Panc1 (cell line): ENCODE measurements at regions not wholly inside any gene's neighbourhood (a gene's known extent, or its start where the extent isn't known, plus 50 kb on each side); places are given as distances from the start of the nearest gene placed in this dataset.

Source experiments
- ATAC-seq: fragments of 200-7000 bp; cut with Tn5 transposase; 2 replicates; pipeline ENCODE4 v1.9.1; 2020; ENCODE audit warnings: mild to moderate bottlenecking, moderate library complexity
- BruUV-seq: library from RNA; stranded (reverse); fragments of 400-500 nt; replicated peaks from 2 replicates; lab custom pipeline; 2021; lab: Mats Ljungman, UMichigan
- CTCF ChIA-PET: fragments of 300-600 bp; sonication (Branson Sonifier 250); formaldehyde crosslinking; loops from one replicate; lab custom pipeline; 2022; ENCODE audit warnings: antibody characterized with exemption; lab: Charles Lee
- POLR2A ChIA-PET: fragments of 300-600 bp; sonication (Branson Sonifier 250); formaldehyde crosslinking; loops from one replicate; lab custom pipeline; 2022; ENCODE audit warnings: antibody characterized with exemption; lab: Charles Lee
- DNase-seq: peaks from one replicate; pipeline ENCODE4 v3.0.0-alpha.2; 2010; ENCODE audit warnings: low read depth, low spot score
- H3K27ac ChIP-seq: 2 replicates; pipeline ENCODE4 v1.5.1; 2011; ENCODE audit warnings: mild to moderate bottlenecking, low read length, inconsistent platforms
- H3K27me3 ChIP-seq: fragments of 200-500 bp; sonication (Bioruptor generic); 2 replicates; pipeline ENCODE4 v1.6.0; 2014; ENCODE audit warnings: low read length, inconsistent platforms; ENCODE audit not compliant: control insufficient read depth, insufficient read depth
- H3K36me3 ChIP-seq: fragments of 200-500 bp; sonication (Bioruptor generic); 2 replicates; pipeline ENCODE4 v1.5.1; 2014; ENCODE audit warnings: inconsistent platforms, mild to moderate bottlenecking, low read length, moderate library complexity; ENCODE audit not compliant: control insufficient read depth, insufficient read depth
- H3K4me1 ChIP-seq: 2 replicates; pipeline ENCODE4 v1.5.1; 2011; ENCODE audit warnings: inconsistent platforms, mild to moderate bottlenecking, low read length, moderate library complexity; ENCODE audit not compliant: control insufficient read depth, insufficient read depth
- H3K4me3 ChIP-seq, 2 experiments: 2 replicates each; pipeline ENCODE4 v1.5.1; 2011 to 2012; ENCODE audit warnings: low read depth in 2 of 2, low read length in 2 of 2, mild to moderate bottlenecking in 2 of 2, inconsistent platforms in 1 of 2, moderate library complexity in 1 of 2
- H3K9me3 ChIP-seq: fragments of 200-500 bp; sonication (Bioruptor generic); 2 replicates; pipeline ENCODE4 v1.5.1; 2014; ENCODE audit warnings: low read depth, mild to moderate bottlenecking, inconsistent platforms, low read length, moderate library complexity; ENCODE audit not compliant: control insufficient read depth, insufficient read depth
- CTCF ChIP-seq: fragments of 450-650 bp; IDR thresholded peaks from 2 replicates; pipeline ENCODE4 v1.5.1; 2017; ENCODE audit warnings: mild to moderate bottlenecking
- POLR2AphosphoS5 ChIP-seq: IDR thresholded peaks from 2 replicates; pipeline ENCODE4 v1.6.1; 2012; ENCODE audit warnings: mild to moderate bottlenecking, low read depth, low read length, moderate library complexity
- SIN3A ChIP-seq: IDR thresholded peaks from 2 replicates; pipeline ENCODE4 v1.6.1; 2012; ENCODE audit warnings: low read depth, mild to moderate bottlenecking, low read length, moderate library complexity, borderline replicate concordance; ENCODE audit not compliant: insufficient read depth
- TCF7L2 ChIP-seq: IDR thresholded peaks from 2 replicates; pipeline ENCODE4 v1.6.1; 2011; ENCODE audit warnings: mild to moderate bottlenecking, low read depth, low read length, inconsistent platforms
- in situ Hi-C: cut with HindIII; loops from 2 replicates; pipeline ENCODE4 v1.10.0; 2016; ENCODE audit warnings: low sequenced_read_pairs, low pct_unique_long_range_greater_than_20kb
- intact Hi-C: fragments of 100-400 bp; cut with micrococcal nuclease; formaldehyde crosslinking; loops from one replicate; pipeline ENCODE4 v1.10.0; 2022; ENCODE audit not compliant: unreplicated experiment
- TF ChIP-seq, protein P1 (sequence below), 2 experiments: IDR thresholded peaks; 2 replicates each; pipeline ENCODE4 v1.6.1; 2011 to 2012; ENCODE audit warnings: low read depth in 2 of 2, control low read depth in 1 of 2, low read length in 1 of 2, mild to moderate bottlenecking in 1 of 2, moderate library complexity in 1 of 2; ENCODE audit not compliant: insufficient read depth in 1 of 2

DNA sequence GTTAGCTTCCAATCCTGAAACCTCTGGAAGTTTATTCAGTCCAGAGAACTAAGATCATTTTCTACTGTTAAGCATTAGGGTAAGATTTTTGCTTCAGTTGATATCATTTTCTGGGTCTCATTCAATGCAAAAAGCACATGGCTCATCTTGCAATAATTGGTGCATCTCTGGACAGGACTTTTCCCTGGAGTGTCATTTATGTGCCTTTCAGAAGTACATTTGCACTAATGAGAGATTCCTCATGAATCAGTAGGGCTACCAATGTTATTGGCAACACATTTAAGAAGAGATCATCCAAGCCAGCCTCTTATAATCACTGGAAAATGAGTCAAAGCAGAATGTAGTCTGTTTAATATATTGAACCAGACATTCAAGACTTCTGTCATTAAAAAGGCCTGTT is 224.2 kb upstream of the CHRNA7 start:
- Histone ChIP-seq H3K9me3 (no peaks in the 10 kb centered on the region), H3K27ac (no peak overlapping the region), H3K4me3 (no peak overlapping the region), H3K27me3 (no peaks in the 10 kb centered on the region), H3K4me1 (no peaks in the 10 kb centered on the region), H3K36me3 (no peaks in the 10 kb centered on the region; the same call in 1 of the 2 replicates)
- ATAC-seq: no peak
- CTCF ChIA-PET: no interaction called here
- no peak for DNase-seq
- BruUV-seq: no TSS peak
- in situ Hi-C loops (no loop called here), intact Hi-C loops (no loop called here)
- POLR2A ChIA-PET: no interaction called here
- no peak for TF ChIP-seq CTCF
- TF ChIP-seq TCF7L2: no peak
- TF ChIP-seq, protein P1, sequence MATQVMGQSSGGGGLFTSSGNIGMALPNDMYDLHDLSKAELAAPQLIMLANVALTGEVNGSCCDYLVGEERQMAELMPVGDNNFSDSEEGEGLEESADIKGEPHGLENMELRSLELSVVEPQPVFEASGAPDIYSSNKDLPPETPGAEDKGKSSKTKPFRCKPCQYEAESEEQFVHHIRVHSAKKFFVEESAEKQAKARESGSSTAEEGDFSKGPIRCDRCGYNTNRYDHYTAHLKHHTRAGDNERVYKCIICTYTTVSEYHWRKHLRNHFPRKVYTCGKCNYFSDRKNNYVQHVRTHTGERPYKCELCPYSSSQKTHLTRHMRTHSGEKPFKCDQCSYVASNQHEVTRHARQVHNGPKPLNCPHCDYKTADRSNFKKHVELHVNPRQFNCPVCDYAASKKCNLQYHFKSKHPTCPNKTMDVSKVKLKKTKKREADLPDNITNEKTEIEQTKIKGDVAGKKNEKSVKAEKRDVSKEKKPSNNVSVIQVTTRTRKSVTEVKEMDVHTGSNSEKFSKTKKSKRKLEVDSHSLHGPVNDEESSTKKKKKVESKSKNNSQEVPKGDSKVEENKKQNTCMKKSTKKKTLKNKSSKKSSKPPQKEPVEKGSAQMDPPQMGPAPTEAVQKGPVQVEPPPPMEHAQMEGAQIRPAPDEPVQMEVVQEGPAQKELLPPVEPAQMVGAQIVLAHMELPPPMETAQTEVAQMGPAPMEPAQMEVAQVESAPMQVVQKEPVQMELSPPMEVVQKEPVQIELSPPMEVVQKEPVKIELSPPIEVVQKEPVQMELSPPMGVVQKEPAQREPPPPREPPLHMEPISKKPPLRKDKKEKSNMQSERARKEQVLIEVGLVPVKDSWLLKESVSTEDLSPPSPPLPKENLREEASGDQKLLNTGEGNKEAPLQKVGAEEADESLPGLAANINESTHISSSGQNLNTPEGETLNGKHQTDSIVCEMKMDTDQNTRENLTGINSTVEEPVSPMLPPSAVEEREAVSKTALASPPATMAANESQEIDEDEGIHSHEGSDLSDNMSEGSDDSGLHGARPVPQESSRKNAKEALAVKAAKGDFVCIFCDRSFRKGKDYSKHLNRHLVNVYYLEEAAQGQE (IDR thresholded peaks at IDR 0.05; ENCODE audit: insufficient read depth in 1 of 2, low read depth in 2 of 2, low read length in 1 of 2): no peak
- no peak for TF ChIP-seq POLR2AphosphoS5
- TF ChIP-seq SIN3A: no peak

DNA sequence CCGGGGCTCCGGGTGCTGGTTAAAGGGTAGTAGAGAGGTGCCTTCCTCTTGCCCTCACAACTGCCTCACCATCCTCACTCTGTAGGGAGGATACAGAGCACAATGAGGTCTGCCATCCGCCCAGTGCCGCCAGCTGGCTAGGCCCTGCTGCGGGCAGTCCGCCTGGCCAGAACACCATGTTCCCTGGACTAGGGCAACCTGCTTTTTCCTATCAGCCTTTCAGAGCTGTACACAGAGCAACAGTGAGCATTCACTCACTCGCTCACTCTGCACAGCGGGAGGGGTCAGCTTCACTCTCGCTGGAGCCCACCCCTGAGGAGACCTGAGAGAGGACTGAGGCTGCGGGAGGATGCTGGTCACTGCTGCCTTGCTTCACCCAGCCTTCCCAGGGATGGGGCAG is 218.7 kb upstream of the CHRNA7 start:
- ChIA-PET CTCF (no interaction called here), POLR2A (no interaction called here)
- ATAC-seq (no peak), DNase-seq (no peak)
- H3K4me1 ChIP-seq: no peaks in the 10 kb centered on the region
- TF ChIP-seq CTCF: no peak
- TF ChIP-seq TCF7L2: no peak
- no peak for TF ChIP-seq POLR2AphosphoS5
- no peak for TF ChIP-seq SIN3A
- TF ChIP-seq, protein P1 (IDR thresholded peaks at IDR 0.05; ENCODE audit: insufficient read depth in 1 of 2, low read depth in 2 of 2, low read length in 1 of 2): no peak
- no peak overlapping the region for H3K27ac ChIP-seq
- no peaks in the 10 kb centered on the region for H3K9me3 ChIP-seq
- no peaks in the 10 kb centered on the region for H3K36me3 ChIP-seq
- no peak overlapping the region for H3K4me3 ChIP-seq
- intact Hi-C loops (no loop called here), in situ Hi-C loops (no loop called here)
- BruUV-seq: no TSS peak
- H3K27me3 ChIP-seq: no peaks in the 10 kb centered on the region
